ENCODE measurements at regions not wholly inside any gene's neighbourhood (a gene's known extent, or its start where the extent isn't known, plus 50 kb on each side); places are given as distances from the start of the nearest gene placed in this dataset.

DNA sequence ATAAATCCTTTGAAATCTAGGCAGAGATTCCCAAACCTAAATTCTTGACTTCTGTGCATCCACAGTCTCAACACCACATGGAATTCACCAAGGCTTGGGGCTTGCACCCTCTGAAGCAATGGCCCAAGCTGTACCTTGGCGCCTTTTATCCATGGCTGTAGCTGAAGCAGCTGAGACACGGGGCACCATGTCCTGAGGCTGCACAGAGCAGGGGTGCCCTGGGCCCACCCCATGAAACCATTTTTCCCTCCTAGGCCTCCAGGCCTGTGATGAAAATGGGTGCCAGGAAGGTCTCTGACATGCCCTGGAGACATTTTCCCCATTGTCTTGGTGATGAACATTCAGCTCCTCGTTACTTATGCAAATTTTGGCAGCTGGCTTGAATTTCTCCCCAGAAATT is 158.6 kb upstream of the NUDT12 start:
- TF ChIP-seq POLR2A (IDR thresholded peaks at IDR 0.05) (no peak), POLR2AphosphoS5 (IDR thresholded peaks at IDR 0.05) (no peak)
- TF ChIP-seq, protein P1, sequence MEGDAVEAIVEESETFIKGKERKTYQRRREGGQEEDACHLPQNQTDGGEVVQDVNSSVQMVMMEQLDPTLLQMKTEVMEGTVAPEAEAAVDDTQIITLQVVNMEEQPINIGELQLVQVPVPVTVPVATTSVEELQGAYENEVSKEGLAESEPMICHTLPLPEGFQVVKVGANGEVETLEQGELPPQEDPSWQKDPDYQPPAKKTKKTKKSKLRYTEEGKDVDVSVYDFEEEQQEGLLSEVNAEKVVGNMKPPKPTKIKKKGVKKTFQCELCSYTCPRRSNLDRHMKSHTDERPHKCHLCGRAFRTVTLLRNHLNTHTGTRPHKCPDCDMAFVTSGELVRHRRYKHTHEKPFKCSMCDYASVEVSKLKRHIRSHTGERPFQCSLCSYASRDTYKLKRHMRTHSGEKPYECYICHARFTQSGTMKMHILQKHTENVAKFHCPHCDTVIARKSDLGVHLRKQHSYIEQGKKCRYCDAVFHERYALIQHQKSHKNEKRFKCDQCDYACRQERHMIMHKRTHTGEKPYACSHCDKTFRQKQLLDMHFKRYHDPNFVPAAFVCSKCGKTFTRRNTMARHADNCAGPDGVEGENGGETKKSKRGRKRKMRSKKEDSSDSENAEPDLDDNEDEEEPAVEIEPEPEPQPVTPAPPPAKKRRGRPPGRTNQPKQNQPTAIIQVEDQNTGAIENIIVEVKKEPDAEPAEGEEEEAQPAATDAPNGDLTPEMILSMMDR (IDR thresholded peaks at IDR 0.05), result no peak

Measured in sigmoid colon (tissue), 4 donors.